ENCODE measurements at regions not wholly inside any gene's neighbourhood (a gene's known extent, or its start where the extent isn't known, plus 50 kb on each side); places are given as distances from the start of the nearest gene placed in this dataset.
"Not testable (repeated sequence)": the region's sequence is repeated elsewhere in the genome, so short reads cannot be mapped to it uniquely, and the experiment has no call there.

DNA sequence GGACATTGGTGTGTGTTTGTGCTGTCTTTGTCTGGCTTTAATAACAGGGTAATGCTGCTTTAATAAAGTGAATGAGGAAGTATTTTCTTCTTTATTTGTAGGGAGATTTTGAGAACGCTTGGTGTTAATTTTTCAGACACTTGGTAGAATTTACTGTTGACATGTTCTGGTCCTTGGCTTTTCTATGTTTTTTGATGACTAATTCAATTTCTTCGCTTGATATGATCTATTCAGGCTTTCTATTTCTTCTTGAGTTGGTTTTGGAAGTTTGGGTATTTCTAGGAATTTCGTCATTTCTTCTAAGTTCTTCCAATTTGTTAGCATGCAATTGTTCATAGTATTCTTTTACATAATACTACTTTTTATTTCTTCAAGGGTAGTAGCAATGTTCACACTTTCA lies 167.8 kb downstream of the TTC6 start:
- H3K4me3 ChIP-seq (ENCODE audit: low read depth, low read length) = no peak overlapping the region
- in situ Hi-C loops (cut with HindIII; ENCODE audit: low sequenced_read_pairs) = no loop called here
- TF ChIP-seq, protein P1, sequence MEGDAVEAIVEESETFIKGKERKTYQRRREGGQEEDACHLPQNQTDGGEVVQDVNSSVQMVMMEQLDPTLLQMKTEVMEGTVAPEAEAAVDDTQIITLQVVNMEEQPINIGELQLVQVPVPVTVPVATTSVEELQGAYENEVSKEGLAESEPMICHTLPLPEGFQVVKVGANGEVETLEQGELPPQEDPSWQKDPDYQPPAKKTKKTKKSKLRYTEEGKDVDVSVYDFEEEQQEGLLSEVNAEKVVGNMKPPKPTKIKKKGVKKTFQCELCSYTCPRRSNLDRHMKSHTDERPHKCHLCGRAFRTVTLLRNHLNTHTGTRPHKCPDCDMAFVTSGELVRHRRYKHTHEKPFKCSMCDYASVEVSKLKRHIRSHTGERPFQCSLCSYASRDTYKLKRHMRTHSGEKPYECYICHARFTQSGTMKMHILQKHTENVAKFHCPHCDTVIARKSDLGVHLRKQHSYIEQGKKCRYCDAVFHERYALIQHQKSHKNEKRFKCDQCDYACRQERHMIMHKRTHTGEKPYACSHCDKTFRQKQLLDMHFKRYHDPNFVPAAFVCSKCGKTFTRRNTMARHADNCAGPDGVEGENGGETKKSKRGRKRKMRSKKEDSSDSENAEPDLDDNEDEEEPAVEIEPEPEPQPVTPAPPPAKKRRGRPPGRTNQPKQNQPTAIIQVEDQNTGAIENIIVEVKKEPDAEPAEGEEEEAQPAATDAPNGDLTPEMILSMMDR (IDR thresholded peaks at IDR 0.05; ENCODE audit: low read depth, low read length) = no peak
- DNase-seq (ENCODE audit: low read depth, low spot score) = no peak

DNA sequence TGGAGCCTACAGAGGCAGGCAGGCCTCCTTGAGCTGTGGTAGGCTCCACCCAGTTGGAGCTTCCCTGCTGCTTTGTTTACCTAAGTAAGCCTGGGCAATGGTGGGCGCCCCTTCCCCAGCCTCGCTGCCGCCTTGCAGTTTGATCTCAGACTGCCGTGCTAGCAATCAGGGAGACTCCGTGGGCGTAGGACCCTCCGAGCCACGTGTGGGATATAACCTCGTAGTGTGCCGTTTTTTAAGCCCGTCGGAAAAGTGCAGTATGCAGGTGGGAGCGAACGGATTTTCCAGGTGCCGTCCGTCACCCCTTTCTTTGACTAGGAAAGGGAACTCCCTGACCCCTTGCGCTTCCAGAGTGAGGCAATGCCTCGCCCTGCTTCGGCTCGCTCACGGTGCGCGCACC lies 176.9 kb downstream of the TTC6 start:
- H3K4me3 ChIP-seq (ENCODE audit: low read depth, low read length); in situ Hi-C loops (cut with HindIII; ENCODE audit: low sequenced_read_pairs); DNase-seq (ENCODE audit: low read depth, low spot score): not testable (repeated sequence)

DNA sequence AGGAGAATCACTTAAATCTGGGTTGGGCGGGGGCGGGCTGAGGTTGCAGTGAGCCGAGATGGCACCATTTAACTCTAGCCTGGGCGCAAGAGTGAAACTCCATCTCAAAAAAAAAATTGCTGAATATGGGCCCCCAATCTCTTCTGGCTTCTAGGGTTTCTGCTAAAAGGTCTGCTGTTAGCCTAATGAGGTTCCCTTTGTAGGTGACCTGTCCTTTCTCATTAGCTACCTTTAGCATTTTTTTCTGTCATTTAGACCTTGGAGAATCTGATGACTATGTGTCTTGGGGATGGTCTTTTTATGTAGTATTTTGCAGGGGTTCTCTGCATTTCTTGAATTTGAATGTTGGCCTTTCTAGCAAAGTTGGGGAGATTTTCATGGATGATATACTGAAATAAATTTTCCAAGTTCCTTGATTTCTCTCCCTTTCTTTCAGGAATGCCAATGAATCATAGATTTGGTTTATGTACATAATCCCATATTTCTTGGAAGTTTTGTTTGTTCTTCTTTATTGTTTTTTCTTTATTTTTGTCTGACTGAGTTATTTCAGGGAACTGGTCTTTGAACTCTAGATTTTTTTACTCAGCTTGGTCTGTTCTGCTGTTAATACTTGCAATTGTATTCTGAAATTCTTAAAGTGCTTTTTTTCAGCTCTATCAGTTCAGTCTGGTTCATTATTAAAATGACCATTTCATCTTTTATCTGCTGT lies 181.5 kb downstream of the TTC6 start:
- DNase-seq (ENCODE audit: low read depth, low spot score) = no peak
- in situ Hi-C loops (cut with HindIII; ENCODE audit: low sequenced_read_pairs) = no loop called here
- no peak overlapping the region for H3K4me3 ChIP-seq (ENCODE audit: low read depth, low read length)
- TF ChIP-seq, protein P1 (IDR thresholded peaks at IDR 0.05; ENCODE audit: low read depth, low read length) = no peak

DNA sequence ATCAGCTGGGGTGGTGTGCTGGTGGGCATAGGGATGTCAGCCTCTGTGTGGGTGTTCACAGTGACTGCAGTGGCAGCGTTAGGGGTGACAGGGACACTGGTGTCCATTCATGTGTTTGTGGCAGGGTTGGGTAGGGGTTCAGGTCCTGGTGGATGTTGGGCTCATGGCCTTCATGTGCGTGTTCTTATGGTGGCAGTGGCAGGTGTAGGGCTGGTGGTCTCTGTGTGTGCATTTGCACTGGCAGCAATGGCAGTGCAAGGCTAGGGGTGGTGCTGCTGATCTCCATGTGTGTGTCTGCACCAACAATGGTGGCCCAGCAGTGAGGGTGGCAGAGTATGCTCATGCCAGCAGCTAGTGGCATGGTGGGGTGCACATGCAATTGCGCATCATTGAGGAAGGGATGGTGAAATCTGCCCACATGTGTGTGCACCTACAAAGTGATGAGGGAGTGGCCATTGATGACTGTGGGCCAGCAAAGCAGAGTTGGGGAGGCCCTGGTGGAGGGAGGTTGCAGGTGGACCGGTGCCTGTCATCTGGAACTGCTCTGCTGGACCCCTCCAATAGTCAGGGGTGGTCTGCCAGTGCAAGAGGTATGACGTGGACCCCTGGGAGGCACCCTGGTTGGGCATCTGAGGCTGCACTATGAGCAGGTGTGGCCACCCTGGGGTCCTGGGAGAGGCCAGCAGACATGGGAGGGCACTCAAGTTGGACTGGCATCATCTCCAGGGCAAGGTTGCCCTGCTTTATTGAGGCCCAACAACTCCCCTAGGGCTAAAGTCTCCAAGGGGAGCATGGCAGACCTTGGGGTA lies 182.9 kb downstream of the TTC6 start:
- no peak for DNase-seq (ENCODE audit: low read depth, low spot score)
- TF ChIP-seq, protein P1 (IDR thresholded peaks at IDR 0.05; ENCODE audit: low read depth, low read length) = no peak
- in situ Hi-C loops (cut with HindIII; ENCODE audit: low sequenced_read_pairs) = no loop called here
- no peak overlapping the region for H3K4me3 ChIP-seq (ENCODE audit: low read depth, low read length)

DNA sequence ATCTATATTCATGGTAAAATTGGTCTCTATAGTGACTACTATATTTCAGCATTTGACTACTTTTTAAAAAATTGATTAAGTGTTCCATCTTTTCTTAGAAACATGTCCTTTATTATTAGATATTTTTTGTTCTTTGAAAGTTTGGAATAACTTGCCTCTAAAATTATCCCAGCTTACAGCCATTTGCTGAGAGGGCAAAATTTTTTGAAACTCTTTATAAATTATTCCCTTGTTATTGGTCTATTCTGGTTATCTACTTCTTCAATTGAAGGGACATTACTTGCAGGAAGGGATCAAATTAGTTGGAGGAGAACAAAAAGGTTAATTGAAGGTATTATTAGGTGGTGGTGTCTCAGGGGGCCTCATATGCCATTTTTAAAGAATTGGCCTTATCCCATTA lies 184.1 kb downstream of the TTC6 start:
- DNase-seq (ENCODE audit: low read depth, low spot score) = no peak
- in situ Hi-C loops (cut with HindIII; ENCODE audit: low sequenced_read_pairs) = no loop called here
- no peak overlapping the region for H3K4me3 ChIP-seq (ENCODE audit: low read depth, low read length)
- TF ChIP-seq, protein P1 (IDR thresholded peaks at IDR 0.05; ENCODE audit: low read depth, low read length) = no peak

DNA sequence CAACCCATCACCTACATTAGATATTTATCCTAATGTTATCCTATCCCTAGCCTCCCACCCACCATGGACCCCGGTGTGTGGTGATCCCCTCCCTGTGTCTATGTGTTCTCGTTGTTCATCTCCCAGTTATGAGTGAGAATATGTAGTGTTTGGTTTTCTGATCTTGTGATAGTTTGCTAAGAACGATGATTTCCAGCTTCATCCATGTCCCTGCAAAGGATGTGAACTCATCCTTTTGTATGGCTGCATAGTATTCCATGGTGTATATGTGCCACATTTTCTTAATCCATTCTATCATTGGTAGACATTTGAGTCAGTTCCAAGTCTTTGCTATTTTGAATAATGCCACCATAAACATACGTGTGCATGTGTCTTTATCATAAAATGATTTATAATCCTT lies 185.3 kb downstream of the TTC6 start:
- DNase-seq (ENCODE audit: low read depth, low spot score); in situ Hi-C loops (cut with HindIII; ENCODE audit: low sequenced_read_pairs); H3K4me3 ChIP-seq (ENCODE audit: low read depth, low read length): not testable (repeated sequence)

DNA sequence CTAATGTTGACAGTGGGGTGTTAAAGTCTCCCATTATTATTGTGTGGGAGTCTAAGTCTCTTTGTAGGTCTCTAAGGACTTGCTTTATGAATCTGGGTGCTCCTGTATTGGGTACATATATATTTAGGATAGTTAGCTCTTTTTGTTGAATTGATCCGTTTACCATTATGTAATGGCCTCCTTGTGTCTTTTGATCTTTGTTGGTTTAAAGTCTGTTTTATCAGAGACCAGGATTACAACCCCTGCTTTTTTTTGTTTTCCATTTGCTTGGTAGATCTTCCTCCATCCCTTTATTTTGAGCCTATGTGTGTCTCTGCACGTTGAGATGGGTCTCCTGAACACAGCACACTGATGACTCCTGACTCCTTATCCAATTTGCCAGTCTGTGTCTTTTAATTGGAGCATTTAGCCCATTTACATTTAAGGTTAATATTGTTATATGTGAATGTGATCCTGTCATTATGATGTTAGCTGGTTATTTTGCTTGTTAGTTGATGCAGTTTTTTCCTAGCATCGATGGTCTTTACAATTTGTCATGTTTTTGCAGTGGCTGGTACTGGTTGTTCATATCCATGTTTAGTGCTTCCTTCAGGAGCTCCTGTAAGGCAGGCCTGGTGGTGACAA lies 188.9 kb downstream of the TTC6 start:
- in situ Hi-C loops (cut with HindIII; ENCODE audit: low sequenced_read_pairs); DNase-seq (ENCODE audit: low read depth, low spot score); H3K4me3 ChIP-seq (ENCODE audit: low read depth, low read length): not testable (repeated sequence)

DNA sequence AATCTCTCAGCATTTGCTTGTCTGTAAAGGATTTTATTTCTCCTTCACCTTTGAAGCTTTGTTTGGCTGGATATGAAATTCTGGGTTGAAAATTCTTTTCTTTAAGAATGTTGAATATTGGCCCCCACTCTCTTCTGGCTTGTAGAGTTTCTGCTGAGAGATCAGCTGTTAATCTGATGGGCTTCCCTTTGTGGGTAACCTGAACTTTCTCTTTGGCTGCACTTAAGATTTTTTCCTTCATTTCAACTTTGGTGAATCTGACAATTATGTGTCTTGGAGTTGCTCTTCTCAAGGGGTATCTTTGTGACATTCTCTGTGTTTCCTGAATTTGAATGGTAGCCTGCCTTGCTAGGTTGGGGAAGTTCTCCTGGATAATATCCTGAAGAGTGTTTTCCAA lies 189.4 kb downstream of the TTC6 start:
- H3K4me3 ChIP-seq (ENCODE audit: low read depth, low read length); in situ Hi-C loops (cut with HindIII; ENCODE audit: low sequenced_read_pairs); DNase-seq (ENCODE audit: low read depth, low spot score): not testable (repeated sequence)

DNA sequence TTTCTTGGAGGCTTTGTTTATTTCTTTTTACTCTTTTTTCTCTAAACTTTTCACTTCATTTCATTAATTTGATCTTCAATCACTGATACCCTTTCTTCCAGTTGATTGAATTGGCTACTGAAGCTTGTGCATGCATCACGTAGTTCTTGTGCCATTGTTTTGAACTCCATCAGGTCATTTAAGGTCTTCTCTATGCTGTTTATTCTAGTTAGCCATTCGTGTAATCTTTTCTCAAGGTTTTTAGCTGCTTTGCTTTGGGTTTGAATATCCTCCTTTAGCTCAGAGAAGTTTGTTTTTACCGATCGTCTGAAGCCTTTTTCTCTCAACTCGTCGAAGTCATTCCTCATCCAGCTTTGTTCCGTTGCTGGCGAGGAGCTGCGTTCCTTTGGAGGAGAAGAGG lies 189.9 kb downstream of the TTC6 start:
- in situ Hi-C loops (cut with HindIII; ENCODE audit: low sequenced_read_pairs); DNase-seq (ENCODE audit: low read depth, low spot score); H3K4me3 ChIP-seq (ENCODE audit: low read depth, low read length): not testable (repeated sequence)

DNA sequence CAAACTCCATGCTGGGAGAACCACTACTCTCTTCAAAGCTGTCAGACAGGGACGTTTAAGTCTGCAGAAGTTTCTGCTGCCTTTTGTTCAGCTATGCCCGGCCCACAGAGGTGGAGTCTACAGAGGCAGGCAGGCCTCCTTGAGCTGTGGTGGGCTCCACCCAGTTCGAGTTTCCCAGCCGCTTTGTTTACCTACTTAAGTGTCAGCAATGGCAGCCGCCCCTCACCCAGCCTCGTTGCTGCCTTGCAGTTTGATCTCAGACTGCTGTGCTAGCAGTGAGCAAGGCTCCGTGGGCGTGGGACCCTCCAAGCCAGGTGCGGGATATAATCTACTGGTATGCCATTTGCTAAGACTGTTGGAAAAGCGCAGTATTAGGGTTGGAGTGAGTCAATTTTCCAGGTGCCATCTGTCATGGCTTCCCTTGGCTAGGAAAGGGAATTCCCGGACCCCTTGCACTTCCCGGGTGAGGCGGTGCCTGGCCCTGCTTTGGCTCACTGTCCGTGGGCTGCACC lies 190.7 kb downstream of the TTC6 start:
- DNase-seq (ENCODE audit: low read depth, low spot score); in situ Hi-C loops (cut with HindIII; ENCODE audit: low sequenced_read_pairs); H3K4me3 ChIP-seq (ENCODE audit: low read depth, low read length): not testable (repeated sequence)

All from astrocyte of the spinal cord (primary cell).